UCSD-AML1 (cell line): ENCODE measurements at regions not wholly inside any gene's neighbourhood (a gene's known extent, or its start where the extent isn't known, plus 50 kb on each side); places are given as distances from the start of the nearest gene placed in this dataset.
"Not testable (repeated sequence)": the region's sequence is repeated elsewhere in the genome, so short reads cannot be mapped to it uniquely, and the experiment has no call there.

Source experiments
- DNase-seq: peaks from one replicate; lab custom pipeline; 2025; ENCODE audit not compliant: unreplicated experiment; lab: John Stamatoyannopoulos, UW

DNA sequence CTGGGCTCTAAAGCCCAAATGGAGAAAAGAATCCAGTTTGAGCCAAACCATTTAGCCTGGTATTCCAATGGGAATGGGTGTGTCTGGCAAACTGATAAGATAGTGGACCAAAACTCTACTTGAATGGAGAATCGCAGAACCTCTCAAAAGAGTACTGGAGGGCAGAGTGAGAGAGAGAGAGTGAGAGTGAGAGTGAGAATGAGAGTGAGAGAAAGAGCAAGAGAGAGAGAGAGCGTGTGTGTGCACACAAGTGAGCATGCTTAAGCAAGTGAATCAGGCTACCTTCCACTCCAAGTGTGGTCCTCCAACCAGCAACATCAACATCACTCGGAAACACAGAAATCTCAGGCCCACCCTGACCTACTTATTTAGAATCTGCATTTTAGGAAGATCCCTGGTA lies 58.8 kb downstream of the UQCRFS1 start:
- no peak for DNase-seq

DNA sequence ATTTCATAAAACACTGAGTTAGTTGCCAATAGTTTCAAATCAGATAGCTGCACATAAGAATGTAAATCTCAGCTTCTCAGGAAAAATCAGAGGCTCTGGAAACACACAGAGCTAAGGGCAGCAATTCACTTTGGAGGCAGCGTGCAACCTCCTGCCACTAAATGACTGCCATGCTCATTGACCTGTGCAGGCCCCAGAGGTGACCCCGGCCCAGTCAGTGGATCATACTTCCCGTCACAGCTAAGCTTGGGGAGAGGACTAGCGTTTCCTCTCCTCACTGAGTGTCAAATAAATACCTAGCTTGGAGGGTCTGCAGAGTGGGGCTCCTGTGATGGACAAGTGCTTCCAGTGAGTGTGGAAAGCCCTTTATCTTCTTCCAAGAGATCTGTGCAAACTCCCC lies 67.2 kb downstream of the UQCRFS1 start:
- DNase-seq, result no peak

DNA sequence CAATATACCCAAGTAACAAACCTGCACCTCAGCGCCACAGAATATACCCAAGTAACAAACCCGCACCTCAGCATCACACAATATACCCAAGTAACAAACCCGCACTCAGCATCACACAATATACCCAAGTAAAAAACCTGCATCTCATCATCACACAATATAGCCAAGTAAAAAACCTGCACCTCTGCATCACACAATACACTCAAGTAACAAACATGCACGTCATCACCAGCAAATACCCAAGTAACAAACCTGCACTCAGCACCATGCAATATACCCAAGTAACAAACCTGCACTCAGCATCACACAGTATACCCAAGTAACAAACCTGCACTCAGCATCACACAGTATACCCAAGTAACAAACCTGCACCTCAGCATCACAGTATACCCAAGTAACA lies 69.8 kb downstream of the UQCRFS1 start:
- DNase-seq, result no peak

DNA sequence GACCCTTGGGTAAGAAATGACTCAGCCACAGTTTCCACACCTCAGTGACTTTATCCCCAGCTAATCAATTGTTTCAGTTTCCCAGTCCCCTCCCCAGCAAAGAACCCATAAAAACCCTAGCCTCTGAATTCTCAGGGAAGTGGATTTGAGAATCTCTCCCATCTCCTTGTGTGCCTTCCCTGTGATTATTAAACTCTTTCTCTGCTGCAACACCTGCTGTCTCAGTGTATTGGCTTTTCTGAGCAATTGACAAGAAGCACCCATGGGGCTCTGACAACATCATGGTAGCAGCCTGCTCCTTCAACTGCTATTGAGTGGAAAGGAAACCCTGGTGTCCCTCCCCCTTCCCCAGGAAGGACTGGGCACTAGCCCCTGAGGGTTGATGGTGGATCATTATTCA lies 73.7 kb downstream of the UQCRFS1 start:
- DNase-seq, result no peak

DNA sequence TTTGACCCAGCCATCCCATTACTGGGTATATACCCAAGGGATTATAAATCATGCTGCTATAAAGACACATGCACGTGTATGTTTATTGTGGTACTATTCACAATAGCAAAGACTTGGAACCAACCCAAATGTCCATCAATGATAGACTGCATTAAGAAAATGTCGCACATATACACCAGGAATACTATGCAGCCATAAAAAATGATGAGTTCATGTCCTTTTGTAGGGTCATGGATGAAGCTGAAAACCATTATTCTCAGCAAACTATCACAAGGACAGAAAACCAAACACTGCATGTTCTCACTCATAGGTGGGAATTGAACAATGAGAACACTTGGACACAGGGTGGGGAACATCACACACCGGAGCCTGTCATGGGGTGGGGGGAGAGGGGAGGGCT lies 74.7 kb downstream of the UQCRFS1 start:
- not testable (repeated sequence) for DNase-seq

DNA sequence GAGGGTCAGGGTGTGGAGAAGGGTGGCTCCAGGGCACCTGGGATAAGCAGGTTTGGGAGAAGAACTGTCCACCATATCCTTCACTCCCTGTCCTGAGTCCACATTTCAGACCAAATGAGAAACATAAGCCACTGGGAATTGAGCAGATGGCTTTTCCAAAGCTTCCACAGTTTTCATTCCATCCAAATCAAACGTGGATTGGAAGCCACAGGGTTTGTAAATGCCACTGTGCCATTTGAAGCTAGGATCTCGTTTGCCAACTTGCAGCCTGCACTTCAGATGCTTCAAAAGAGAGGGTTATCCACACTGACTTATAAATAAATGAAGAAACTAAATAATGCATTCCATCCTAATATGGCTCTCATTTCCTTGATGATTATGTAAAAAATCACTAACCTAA lies 81.5 kb downstream of the UQCRFS1 start:
- DNase-seq, result no peak

DNA sequence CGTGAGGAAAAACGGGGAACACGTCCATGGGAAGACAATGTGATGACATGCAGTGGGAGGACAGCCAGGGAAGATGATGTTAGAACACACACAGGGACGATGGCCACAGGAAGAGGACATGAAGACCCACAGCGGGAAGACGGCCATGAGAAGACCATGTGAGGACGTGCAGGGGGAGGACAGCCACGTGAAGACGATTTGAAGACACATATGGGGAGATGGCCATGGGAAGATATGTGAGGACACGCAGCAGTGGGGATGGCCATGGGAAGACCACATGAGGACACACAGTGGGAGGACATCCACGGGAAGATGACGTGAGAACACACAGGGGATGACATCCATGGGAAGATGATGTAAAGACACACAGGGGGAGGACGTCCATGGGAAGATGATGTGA lies 83.8 kb downstream of the UQCRFS1 start:
- DNase-seq, result no peak

DNA sequence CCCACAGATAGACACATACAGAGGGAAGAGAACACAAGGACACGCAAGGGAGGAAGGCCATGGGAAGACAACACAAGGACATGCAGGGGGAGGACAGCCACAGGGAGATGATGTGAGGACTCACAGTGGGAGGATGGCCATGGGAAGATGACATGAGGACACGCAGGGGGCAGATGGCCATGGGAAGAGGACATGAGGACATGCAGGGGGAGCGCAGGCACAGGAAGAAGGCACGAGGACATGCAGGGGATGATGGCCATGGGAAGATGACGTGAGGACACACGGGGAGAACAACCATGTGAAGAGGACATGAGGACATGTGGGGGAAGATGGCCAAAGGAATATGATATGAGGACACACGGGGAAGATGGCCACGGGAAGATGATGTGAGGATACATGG lies 84.7 kb downstream of the UQCRFS1 start:
- DNase-seq, result no peak

DNA sequence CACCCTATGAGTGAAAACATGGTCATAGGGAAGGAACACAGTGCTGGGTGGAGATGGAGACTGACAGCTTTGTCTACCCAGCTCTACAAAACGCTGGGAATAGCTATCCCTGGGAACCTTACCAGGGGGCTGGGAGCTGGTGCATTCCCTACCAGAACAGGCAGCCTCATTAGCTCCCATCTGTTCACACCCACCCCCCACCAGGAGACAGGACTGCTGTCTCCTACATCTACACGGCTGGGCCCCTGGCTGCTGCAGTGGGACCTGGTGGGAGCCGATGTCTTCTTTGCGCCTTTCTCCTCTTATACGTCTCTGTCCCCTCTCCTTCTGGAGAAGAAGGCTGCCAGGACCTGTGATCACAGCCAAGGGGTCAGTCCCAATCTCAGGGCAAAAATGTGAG lies 90.8 kb downstream of the UQCRFS1 start:
- DNase-seq, result no peak

DNA sequence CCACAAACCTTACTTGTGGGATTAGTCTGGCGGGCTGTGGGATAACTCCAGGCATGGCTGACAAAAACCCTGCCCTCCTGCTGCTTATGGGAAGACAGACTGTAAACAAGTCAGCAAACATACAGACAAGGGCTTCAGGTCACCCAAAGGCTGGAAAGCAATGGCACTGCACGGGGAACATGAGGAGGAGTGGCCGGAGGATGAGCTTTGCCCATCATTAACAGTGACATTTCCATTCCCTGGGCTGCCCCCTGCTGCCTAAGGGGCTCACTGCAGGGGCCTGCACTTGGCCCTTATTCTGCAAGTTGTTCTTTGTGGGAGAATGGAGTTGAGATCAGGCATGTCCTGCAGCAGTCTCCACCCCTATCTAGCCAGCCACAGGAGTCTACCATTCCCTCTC lies 91.3 kb downstream of the UQCRFS1 start:
- DNase-seq, result peak; percentile 20

DNA sequence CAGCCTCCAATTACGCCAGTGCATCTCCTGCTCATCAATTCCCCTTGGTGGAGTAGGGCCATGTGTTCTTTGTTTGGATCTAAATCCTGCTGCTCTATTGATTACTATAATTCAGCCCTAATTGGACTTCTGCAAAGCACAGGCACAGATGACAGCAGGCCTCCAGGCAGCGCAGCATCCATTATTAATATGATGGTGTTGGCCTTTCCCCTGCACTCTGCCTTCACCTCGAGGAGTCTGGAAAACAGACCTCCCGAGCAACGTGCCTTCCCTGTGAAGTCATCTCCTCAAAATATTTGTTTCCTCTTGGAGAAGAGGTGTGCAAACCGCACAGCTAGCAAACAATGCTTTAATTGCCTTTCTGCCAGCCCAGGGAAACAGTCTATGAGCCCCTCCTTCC lies 92.5 kb downstream of the UQCRFS1 start:
- no peak for DNase-seq

DNA sequence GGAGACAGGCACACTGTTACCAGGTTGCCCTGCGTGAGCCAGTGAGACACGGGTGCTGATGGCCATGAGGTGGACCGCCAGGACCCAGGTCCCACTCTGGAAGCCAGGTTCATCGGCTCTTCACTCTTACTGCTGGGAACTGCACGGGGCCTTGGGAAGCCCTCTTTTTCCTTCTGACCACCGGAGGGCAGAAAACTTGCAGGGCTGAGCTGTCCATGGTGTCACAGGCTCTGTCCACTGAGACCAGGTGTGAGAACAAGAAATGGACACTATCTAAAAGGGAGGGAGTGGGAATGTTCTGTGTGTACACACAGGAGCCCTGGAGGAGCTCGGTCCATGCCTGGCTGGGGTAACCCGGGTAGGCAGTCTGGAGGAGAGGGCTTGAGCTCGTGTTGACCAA lies 93.4 kb downstream of the UQCRFS1 start:
- peak; percentile 19 for DNase-seq

DNA sequence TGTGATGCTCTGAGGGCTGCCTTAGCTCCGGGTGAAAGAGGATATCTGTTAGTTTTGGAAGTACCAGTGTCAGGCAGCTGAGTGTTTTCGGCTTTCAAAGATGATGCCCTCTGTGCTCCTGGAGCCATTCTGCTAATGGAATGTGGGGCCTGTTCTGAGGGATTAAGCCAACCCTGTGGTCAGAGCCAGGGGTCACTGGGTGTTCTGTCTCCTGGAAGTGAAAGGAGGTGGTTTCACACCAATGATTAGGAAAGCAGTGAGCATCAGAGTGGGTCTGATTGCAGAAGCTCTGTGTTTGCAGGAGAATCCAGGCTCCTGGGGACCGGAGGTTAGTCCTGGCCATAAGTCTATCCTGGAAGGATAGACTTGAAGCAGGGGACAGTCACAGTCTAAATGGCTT lies 94.6 kb downstream of the UQCRFS1 start:
- no peak for DNase-seq

DNA sequence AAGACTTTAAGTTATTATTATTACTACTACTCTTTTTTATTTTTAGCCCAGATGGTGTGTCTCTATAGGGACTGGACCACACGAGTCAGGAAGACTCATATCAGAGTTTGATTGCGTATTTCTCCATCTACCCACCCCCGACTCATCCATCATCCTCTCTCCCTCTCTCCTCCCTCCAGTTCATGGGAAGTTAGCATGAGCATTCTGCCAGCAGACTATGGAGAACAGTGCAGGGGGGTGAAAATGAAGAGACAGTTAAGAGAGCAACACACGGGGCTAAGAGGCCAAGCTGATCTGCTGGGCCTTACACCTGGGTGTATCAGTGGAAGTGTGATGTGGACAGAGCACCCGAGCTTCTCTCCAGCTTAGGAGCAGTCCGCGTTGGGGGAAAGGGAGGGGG lies 95.0 kb downstream of the UQCRFS1 start:
- no peak for DNase-seq

DNA sequence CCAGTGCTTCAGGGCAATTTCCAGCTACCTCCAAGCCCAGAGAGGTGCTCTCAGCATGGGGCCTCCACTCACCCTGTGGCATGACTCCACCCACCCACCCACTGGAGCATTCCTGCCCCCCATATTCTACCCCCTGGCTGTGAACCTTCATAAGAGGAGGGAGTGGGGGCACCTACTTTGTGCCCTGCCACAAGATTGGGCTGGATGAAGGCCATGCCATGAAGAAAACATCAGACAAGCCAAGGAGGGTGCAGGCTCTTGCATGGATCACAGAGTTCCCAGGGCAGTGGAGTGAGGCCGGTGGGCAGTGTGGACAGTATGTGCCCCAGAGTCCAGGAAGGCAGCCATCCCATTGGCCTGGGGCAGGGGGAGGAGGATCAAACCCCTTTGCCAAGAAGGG lies 97.8 kb downstream of the UQCRFS1 start:
- DNase-seq, result no peak

DNA sequence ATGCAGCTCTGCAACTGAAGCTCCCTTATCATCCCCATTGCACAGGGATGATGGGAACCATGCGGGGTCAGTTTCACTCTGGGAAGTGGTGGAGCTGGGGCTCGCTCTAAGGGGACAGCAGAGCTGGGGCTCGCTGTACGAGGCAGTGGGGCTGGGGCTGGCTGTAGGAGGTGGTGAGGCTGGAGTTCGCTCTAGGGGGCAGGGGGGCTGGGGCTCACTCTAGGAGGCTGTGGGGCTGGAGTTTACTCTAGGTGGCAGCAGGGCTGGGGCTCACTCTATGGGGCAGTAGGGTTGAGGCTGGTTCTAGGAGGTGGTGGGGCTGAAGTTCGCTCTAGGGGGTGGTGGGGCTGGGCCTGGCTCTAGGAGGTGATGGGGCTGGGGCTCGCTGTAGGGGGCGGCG lies 99.1 kb downstream of the UQCRFS1 start:
- no peak for DNase-seq

DNA sequence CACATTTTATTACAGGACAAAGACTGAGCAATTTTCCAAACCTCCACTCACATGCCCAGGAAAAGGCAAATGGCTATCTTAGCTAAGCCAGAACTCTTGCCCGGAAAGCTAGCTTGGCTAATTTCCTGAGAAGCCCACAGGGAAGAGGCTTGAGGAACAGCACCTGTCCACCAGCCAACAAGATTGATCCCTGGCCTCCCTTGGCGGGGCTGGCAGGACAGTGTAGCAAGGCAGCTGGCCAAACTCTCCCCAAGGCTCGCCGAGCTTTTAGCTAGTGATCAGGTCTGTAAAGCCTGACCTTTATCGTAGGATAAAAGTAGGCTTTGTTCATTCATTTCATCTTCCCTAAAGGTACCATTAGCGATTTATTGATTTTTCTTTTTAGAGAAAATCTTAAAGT lies 101.4 kb downstream of the UQCRFS1 start:
- DNase-seq, result no peak

DNA sequence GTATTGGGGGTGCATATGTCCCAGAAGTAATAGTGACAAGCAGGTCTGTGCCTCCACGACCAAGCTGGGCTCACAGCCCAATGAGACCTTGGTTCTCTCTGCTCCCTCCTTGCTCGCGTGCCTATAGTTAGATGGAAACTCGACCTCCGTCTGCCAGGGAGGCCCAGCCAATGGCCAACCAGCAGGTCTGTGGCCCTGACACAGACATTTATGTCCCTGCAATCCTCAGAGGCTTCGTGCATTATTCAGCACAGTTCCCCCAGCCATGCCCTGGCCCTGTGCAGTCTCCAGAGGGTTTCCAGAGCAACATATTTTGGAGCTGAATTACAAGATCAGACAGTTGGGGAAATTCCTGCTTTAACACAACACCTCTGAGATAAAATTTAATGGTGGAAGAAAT lies 105.1 kb downstream of the UQCRFS1 start:
- no peak for DNase-seq

DNA sequence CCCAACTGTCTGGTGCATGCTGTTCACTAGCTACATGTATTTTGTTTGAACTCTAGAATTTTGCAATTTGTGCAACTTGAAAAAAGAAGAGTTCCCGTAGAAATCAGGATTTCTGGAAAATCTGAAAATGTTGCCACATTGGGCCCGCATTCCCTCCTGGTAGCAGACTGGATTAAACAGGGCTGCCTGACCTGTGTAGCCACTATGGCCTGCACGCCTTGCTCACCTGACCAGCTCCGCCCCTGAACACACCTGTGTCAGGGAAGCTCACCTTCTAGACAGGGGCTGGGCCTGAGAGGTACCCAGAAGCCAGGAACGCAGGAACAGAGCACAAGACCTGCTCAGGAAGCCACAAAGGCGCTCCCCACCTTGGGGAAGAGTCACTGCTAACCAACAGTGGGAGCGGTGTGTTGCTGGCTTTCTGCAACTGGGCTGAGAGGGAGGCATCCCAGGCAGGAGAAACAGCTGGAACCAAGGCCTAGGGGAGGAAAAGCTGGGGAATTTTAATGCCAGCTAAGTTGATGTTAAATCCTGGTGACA lies 106.5 kb downstream of the UQCRFS1 start:
- no peak for DNase-seq

DNA sequence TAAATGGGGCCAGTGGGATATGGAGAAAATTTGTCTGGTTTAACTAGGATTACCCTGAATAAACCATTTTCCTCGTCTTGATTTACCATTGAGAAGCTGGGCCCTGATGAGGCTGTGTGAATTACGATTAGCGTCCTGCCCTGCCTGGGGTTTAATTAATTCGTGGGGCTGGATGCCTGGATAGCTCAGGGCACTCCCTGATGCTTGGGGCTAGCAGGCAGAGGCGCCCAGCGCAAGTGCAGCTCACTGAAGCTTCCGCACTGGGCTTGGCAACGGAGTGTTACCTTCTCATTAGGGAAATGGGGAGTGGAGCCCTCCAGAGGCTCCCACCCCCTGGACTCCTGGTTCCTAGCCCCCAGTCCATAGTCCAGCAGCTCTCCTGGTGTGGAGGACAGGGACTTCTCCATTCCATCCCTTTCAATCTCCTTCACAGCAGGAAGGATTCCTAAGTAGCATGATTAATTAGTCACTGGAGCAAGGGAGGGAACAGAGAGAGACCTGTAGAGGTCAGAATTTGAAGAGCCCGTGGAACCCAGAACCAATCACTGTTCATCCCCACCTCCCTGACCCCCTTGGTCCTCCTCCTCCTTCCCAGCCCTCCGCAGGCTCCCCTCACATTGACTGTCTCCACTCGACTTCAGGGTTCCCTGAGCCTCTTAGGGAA lies 107.2 kb downstream of the UQCRFS1 start:
- no peak for DNase-seq

DNA sequence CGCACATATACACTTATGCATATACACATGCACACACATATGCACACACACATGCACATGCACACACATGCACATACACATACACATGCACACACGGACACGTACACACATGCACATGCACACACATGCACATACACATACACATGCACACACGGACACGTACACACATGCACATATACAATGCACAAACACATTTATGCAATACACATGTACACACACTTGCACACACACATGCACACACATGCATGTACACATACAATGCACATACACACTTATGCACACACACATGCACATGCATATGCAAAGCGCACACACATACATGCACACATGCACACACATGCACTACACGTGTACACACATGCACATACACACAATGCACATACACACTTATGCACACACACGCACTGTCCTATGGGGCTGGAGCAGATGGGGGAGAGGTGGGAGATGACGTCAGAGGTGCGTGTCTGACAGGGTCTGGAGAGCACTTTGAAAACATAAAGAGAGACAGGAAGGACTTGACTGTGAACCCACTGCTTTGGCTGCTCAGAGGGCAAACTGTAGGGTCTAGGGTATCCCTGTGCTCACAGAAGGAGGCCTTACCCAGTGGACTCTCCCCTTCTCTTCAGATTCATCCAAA lies 108.2 kb downstream of the UQCRFS1 start:
- DNase-seq, result no peak

DNA sequence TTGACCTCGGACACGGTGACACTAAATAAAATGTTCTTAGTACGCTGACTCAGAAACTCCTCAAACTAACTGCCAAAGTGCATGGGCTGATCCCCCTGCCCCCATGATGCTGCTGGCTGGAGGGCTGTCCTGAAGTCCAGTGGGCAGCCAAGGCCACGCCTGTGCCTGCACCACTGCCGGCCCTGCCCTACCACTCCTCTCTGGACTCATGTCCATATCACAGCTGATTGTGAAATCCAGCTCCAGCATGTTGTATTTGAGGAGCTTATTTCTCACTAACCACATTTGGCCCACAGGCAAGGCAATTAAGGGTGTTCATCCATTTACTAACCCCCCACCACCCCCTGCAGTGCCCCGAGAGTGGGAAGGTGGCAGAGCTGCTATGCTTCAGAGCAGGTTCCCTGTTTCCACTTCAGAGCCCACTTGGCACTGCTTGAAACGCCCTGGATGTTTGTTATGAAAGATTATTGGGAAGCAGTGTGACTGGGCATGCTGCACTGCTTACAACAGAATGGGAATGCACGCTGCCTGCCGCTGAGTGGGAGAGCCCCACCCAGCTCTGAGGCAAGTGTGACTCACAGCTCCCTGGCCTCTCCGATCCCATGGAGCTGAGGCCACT lies 114.0 kb downstream of the UQCRFS1 start:
- no peak for DNase-seq
